GM19238 (cell line): ENCODE measurements at regions not wholly inside any gene's neighbourhood (a gene's known extent, or its start where the extent isn't known, plus 50 kb on each side); places are given as distances from the start of the nearest gene placed in this dataset.
"Not testable (repeated sequence)": the region's sequence is repeated elsewhere in the genome, so short reads cannot be mapped to it uniquely, and the experiment has no call there.

Experiments
- DNase-seq: peaks from one replicate; pipeline ENCODE4 v3.0.0; 2011; ENCODE audit warnings: low spot score; ENCODE audit not compliant: insufficient read length

DNA sequence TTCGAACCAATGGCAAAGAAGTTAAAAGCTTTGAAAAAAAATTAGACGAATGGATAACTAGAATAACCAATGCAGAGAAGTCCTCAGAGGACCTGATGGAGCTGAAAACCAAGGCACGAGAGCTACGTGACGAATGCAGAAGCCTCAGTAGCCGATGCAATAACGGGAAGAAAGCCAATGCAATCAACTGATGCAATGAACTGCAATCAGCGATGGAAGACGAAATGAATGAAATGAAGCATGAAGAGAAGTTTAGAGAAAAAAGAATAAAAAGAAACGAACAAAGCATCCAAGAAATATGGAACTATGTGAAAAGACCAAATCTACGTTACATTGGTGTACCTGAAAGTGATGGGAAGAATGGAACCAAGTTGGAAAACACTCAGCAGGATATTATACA lies 52.6 kb upstream of the MRPS30 start:
- DNase-seq = not testable (repeated sequence)

- no peak for DNase-seq
Observed at GRCh38 chr5:44747396-44747795, 61.4 kb upstream of the MRPS30 start.

DNA sequence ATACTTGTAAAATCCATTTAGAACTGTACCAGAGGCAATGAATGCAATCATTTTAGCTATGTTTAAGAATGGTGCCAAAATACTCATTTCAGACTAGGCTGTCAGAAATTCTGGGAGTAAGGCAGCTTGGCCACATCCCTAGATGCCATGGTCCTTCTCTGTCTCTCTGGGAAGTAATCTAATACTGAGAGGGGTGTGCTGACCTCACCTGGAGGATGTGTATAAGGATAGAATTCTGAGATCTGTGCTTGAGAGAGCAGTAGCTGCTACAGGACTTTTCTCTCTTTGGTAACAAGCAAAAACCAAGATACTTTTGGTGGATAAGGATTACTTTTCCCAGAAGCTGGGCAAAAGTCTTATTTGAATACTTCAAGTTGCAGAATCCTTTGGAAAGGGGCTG lies 68.1 kb upstream of the MRPS30 start:
- DNase-seq = no peak

DNA sequence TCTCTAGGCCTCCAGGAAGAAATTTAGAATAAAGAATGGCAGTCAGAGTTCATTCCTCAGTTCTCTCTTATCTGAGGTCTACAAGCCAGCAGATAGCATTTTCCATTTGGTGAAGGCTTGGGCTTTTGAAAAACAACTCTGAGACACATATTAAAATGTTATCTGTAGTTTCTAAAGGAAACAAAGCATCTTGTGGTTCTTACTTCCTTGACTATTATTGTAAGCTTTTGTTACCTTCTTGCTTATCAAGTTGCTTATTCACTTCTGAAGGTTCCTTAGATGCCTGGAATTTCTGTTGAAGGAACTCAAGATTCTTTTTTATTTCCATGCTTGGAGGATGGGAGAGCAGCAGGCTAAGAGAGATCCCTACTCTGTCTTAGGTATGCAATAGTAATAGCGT lies 79.2 kb upstream of the MRPS30 start:
- DNase-seq = no peak

DNA sequence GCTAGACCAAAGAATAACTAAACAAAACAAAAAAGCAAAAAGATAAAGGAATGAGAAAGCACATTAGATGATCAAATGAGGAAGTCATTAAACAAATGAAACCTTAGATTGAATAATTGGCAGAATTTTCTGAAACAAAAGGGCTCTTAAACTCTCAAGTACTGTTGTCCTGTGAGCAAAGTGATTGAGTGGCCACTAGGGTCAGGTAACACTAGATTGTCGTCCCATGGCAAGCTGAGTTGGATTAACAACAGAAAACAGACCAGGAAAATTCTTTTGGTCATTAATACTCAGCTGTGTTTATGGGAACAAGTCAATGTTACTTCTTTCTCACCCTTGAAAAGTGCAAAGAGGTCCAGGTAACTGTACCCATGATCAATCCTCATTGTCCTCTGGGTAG lies 81.6 kb upstream of the MRPS30 start:
- DNase-seq = no peak

DNA sequence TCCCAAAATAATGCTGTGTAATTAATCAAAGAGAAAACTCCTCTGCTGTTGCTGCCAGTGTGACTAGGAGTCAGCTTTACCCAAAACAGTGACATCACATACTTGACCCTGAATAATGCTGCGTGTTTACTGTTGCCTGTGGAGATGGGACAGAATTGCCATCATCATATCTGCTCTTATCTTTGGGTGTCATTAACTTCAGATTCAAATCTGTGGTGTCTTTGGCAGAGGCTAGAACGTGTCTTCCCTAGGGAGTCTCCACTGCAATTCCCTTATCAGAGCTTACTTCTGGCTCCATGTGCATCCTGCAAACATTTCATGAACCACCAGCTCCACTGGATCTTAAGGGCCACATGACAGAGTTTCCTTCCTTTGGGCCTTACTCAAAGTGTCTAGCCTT lies 88.9 kb upstream of the MRPS30 start:
- DNase-seq = no peak

GRCh38 chr5:44714871-44715561 lies 93.7 kb upstream of the MRPS30 start:
- DNase-seq = no peak

- no peak for DNase-seq
Observed at GRCh38 chr5:44713446-44713845, 95.3 kb upstream of the MRPS30 start.

GRCh38 chr5:44711901-44712300 lies 96.8 kb upstream of the MRPS30 start:
- no peak for DNase-seq

- no peak for DNase-seq
Observed at GRCh38 chr5:44708602-44709001, 100.1 kb upstream of the MRPS30 start.

DNA sequence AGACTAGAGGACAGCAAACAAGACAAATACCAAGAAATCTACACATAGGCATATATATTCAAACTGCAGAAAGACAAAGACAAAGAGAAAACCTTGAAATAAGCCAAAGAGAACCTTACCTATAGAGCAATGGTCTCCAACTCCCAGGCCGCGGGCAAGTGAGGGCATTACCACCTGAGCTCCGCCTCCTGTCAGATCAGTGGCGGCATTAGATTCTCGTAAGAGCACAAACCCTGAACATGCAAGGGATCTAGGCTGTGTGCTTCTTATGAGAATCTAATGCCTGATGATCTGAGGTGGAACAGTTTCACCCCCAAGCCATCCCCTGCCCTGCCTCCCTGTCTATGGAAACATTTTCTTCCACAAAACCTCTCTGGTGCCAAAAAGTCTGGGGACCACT lies 101.0 kb upstream of the MRPS30 start:
- no peak for DNase-seq

DNA sequence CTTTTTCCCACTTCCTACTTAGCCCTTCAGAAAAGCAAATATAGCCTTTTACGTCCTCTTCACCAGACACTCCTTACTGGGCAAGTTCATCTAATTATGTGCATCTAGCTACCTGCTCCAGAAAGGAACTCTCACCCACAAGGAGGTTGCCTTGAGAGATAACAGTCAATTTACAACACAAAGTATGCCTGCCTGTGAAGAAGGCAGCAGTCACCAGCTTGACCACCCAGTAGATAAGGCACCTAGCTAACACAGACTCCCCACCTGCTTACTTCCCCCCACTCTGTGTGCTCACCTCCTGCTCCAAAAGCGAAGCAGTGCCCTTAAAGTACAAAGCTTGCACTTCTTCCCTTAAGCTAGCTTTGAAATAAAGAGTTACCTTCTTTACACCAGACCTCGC lies 111.7 kb upstream of the MRPS30 start:
- no peak for DNase-seq

- no peak for DNase-seq
Observed at GRCh38 chr5:44695259-44695658, 113.5 kb upstream of the MRPS30 start.

DNA sequence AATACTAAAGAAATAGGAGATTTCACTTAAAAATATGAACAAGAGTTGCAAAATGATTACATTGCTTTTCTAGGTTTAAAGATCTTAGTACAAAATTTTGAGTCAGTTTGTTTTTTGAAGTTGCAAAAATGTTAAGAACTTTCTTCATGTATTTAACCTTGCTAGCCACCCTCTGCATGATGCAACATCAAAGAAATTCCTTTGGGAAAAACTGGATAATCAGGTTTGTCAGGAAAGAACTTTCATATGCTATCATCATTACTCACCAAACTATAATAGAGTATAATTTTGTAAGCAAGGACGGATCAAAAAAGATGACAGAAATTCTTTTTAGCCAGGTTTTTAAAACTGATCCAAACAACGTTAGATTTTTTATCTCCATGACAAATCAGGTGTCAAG lies 116.9 kb upstream of the MRPS30 start:
- no peak for DNase-seq

DNA sequence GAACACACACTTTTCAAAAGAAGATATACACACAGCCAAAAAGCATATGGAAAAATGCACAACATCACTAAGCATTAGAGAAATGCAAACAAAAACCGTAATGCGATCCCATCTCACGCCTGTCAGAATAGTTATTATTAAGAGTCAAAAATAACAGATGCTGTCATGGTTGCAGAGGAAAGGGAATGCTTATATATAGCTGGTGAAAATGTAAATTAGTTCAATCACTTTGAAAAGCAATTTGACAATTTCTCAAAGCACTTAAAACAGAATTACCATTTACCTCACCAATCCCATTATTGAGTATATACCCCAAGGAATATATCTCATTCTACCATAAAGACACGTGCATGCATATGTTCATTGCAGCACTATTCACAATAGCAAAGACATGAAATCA lies 126.8 kb upstream of the MRPS30 start:
- no peak for DNase-seq

DNA sequence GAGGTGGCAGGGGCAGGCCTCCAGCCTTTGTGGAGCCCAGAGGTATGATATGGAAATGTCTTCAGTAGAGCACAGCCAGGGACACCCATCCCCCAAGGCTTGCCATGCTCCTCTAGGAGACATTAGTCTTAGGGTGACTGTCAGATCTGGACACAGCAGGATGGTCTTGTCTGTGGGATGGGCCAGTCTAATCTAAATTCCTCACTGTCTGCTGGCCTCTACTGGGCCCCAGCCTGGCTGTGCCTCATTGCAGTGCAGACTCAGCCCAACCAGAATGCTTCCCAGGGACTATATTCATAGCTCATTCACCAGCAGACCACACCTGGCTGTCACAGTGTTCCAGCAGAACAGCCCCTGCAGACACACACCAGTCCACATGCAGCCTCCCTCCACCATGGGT lies 129.5 kb upstream of the MRPS30 start:
- DNase-seq = no peak

DNA sequence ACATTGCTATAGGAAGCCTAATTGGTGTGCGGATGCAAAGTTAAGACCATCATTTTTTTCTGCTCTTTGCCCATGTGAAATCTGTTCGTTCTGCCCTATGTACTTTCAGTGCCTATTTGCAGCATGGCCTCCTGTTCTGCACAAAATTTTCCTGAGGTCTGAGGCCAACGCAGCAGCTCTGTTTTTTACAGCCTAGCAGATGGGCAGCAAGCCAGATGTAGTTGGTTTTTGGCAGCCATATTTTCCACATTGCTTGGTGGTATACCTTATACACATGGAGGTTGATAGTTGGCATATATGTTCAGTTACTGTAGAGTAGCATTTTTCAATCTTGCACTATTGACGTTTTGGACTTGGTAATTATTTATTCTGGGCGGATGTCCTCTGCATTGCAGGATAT lies 133.5 kb upstream of the MRPS30 start:
- no peak for DNase-seq

- DNase-seq = no peak
Observed at GRCh38 chr5:44674461-44674860, 134.3 kb upstream of the MRPS30 start.

DNA sequence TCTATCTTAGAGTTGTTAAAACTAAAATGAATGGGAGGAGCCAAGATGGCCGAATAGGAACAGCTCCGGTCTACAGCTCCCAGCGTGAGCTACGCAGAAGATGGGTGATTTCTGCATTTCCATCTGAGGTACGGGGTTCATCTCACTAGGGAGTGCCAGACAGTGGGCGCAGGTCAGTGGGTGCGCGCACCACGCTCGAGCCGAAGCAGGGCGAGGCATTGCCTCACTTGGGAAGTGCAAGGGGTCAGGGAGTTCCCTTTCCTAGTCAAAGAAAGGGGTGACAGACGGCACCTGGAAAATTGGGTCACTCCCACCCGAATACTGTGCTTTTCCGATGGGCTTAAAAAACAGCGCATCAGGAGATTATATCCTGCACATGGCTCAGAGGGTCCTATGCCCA lies 140.3 kb upstream of the MRPS30 start:
- not testable (repeated sequence) for DNase-seq

DNA sequence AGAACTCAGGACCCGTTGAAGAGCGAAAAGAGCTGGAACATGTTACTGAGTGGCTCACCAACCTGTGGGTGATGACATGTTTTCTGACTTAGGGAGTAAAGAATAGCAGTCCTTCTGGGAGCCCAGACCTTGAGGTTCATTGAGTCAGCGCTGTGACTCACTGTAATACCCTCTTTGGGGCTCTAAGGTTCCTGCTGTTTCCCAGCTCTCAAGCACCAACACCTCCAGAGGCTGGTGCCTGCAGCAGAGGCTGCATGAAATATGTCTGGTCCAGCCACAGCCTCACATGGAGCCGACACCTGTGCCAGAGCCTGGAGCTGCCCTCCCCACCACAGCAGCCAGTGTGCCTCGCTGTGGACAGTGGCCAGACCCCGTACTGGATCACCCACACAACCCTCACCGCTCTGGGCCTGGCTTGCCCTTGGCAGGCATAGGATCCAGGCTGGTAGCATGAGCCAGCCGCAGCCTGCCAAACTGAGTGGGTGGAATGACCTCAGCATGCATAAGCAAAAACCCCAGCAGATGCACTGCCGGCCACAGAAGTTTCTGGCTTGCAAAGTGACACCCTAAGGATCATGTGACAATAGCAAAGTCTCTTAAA lies 143.5 kb upstream of the MRPS30 start:
- DNase-seq = no peak

- no peak for DNase-seq
Observed at GRCh38 chr5:44664711-44665100, 144.0 kb upstream of the MRPS30 start.

- no peak for DNase-seq
Observed at GRCh38 chr5:44663991-44664710, 144.6 kb upstream of the MRPS30 start.

DNA sequence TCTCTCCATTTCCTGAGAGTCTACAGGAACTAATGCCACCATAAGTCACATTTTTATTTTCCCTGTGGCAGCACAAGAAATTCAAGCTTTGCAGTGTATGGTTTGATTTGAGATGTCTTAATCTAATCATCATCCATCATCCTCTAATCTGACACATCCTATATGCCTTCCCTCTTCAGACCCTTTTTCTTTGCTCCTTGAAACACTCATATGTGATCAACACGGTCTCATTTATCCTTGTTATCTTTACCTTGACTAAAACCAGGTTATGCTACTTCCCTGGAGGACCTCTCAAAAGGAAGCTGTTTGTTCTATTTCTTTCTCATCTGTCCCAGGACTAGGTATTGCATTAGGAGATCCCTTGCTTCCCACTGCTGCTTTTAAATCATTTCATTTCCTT lies 146.9 kb upstream of the MRPS30 start:
- DNase-seq = no peak
